ENCODE measurements at regions not wholly inside any gene's neighbourhood (a gene's known extent, or its start where the extent isn't known, plus 50 kb on each side); places are given as distances from the start of the nearest gene placed in this dataset.

GRCh38 chr1:188218289-188218688, 1389.5 kb downstream of the PLA2G4A start:
- no peak for DNase-seq (ENCODE audit: low read depth)

DNA sequence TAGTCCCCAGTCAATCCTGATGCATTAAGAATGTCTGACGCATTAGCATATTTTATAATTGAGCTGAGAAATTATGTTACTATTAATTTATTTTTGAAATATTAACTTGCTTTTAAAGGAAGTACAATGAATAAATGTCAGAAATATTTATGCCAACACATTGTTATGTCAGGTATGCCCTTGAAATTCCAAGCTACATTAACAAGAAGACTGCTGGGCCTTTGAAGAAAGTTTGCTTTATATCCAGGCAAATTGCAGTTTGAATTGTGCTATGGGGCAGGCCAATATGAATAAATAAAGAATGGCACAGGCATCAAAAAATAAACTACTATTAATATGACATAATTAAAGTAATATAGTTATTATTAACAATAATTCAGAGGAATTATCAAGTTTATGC, 1391.3 kb downstream of the PLA2G4A start:
- no peak for DNase-seq (ENCODE audit: low read depth)

- DNase-seq (ENCODE audit: low read depth): no peak
Measured at GRCh38 chr1:188224263-188224662, 1395.5 kb downstream of the PLA2G4A start.

DNA sequence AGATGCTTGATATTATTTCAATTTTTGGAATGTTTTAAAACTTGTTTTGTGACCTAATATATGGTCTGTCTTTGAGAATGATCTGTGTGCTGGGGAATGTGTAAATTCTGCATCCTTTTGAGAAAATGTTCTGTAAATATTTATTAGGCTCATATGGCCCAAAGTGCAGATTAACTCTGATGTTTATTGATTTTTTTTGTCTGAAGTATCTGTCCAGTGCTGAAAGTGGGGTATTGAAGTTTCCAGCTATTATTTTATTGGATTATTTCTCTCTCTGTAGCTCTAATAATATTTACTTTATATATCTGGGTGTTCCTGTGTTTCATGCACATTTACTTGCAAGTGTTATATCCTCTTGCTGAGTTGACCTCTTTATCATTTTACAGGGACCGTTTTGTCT, 1397.2 kb downstream of the PLA2G4A start:
- DNase-seq (ENCODE audit: low read depth): no peak

DNA sequence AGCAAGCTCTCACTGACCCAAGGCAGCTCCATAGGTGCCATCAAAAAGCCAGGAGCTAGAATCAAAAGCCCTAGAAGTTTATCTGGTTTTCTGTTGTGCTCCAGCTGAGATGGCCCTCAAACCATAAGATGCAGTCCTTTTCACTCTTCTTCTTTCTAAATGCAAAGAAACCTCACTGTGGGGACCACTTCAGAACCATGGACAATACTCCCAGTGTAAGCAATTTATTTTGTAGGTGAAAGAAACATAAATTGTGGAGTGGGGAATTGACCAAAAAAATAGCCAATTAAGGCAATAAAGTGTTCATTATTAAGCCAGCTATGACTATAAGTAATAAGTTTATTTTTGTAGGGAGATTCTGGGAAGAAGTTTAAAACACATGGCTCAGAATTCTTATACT, 1399.9 kb downstream of the PLA2G4A start:
- DNase-seq (ENCODE audit: low read depth): no peak

GRCh38 chr1:188237573-188238348, 1409.0 kb downstream of the PLA2G4A start:
- DNase-seq (ENCODE audit: low read depth): no peak

- DNase-seq (ENCODE audit: low read depth): no peak
Measured at GRCh38 chr1:188240772-188241406, 1412.1 kb downstream of the PLA2G4A start.

DNA sequence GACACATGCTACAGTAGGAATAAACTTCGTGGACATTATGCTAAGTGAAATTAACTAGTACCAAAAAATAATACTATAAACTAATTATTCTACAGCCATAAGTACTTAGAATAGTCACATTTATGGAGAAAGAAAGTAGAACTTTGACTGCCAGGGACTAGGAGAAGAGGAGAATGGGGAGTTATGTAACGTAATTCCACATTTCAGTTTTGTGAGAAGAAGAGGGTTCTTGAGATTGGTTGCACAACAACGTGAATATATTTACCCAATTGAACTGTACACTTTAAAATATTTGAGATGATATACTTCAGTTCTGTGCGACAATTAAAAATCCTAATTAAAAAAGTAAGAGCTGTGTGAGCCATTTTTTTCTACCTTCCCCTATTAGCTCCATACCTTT, 1412.9 kb downstream of the PLA2G4A start:
- no peak for DNase-seq (ENCODE audit: low read depth)

DNA sequence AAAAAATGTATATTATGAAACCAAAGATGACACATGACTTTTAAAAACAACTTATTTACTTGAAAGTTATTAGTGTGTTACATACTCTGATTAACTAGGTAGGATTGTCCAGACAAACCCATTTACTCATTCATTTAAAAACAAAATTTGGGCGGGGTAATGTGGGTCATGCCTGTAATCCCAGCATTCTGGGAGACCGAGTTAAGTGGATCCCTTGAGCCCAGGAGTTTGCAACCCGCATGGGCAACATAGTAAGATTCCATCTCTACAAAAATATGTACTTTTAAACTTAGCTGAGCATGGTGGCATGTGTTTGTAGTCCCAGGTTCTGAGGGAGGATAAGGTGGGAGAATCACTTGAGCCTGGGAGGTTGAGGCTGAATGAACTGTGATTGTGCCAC, 1414.7 kb downstream of the PLA2G4A start:
- no peak for DNase-seq (ENCODE audit: low read depth)

- DNase-seq (ENCODE audit: low read depth): no peak
Measured at GRCh38 chr1:188244681-188245080, 1415.9 kb downstream of the PLA2G4A start.

DNA sequence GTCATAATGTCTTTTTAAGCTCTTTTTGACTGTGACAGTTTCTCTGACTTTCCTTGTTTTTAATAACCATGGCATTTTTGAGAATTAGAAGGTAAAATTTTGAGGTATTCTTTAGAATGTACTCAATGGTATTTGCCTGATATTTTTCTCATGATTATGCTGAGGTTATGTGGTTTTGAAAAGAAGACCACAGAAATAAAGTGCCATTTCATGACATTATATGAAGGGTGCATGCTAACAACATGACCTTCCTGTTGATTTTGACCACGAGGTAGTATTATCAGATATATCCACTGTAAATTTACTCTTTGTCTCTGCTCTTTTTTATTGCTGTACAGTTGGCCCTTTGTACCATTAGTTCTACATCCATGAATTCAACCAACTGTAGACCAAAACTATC, 1418.5 kb downstream of the PLA2G4A start:
- DNase-seq (ENCODE audit: low read depth): no peak

DNA sequence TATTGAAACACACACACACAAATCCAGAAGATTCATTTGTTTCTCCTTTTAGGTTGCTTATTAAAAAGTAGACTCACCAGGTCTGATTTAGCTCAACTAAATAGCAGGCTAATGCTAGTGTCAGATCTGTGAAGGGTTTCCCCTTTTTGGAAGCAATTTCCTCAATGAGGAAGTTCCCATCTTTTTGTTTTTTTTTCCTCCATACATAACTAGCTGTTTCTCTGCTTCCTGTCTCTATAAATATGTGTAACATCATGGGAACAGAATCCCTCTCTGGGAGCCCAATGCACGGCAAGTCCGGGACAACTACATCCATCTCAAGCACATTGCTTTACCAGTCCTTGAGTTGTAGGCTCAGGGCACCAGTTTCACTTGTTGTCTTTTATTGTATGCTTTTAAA, 1421.1 kb downstream of the PLA2G4A start:
- no peak for DNase-seq (ENCODE audit: low read depth)

DNA sequence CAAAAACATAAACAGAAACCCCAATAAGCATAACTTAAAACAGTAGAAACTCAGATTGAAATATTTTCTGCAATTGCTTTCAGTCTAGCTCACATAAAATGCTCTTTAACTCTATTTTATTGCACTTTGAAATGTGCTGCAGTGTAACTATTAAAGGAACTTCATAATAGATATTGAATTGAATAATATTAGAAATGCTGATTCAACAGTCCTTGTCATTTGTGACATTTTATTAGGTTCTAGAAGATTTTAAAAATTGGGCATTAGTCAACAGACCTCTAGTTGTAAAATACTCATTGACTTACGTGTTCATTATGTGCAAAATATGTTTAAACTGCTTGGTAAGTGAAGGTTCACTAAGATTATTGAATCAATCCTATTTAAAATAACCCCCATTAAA, 1422.3 kb downstream of the PLA2G4A start:
- no peak for DNase-seq (ENCODE audit: low read depth)

- no peak for DNase-seq (ENCODE audit: low read depth)
Measured at GRCh38 chr1:188261849-188262248, 1433.1 kb downstream of the PLA2G4A start.

DNA sequence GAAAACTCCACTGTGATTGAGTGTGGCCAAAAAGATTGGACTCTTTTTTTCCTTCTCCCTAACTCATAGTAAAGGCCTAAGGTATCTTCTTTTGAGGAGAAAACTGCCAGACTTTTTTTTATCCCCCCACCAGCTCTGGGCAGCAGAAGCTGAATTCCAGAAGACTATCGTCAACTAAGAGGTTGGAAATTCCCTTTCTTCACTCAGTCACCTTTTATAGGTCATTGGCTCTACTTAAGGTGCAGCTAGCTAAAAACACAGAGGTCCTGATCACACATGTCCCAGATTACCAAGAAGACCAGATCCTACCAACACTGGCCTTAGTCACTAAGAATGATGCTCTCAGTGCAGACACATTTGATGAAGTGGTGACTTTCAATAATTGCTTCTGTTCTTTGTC, 1441.2 kb downstream of the PLA2G4A start:
- DNase-seq (ENCODE audit: low read depth): no peak

DNA sequence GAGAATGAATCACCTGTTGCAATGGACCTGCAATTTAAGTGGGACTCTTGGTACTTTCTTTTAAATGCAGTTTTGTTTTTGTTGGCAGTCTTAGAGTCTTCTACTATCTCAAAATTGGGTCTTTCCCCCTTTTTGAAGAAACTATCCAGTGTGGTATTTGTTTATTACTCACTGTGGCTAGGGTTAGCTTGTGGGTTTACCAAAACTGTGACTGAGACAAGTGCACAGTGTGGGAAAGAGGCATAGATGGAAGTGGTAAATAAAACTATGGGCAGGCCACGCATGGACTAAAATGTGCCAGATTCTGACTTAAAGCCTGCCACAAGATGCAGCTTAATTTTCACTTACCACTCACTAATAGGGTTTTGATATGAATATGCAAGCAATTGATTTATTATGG, 1441.7 kb downstream of the PLA2G4A start:
- DNase-seq (ENCODE audit: low read depth): no peak

DNA sequence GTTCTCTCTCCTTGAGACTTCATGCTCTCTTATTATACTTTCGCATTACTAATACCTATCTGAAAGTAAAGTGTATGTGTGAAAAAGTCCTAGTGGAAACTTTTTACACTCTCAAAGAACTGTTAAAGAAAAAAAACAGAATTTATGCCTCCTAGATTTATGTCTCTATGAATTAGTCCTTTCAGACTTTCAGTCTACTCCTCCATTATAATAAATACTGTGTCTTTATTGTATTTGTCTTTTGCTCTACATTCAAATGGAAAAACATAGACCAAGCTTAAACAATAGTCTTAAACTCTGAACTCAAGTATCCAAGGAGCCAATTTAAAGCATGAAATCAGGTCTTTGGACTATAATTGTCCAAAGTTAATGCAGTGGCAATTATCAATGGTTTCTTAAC, 1449.0 kb downstream of the PLA2G4A start:
- DNase-seq (ENCODE audit: low read depth): no peak

DNA sequence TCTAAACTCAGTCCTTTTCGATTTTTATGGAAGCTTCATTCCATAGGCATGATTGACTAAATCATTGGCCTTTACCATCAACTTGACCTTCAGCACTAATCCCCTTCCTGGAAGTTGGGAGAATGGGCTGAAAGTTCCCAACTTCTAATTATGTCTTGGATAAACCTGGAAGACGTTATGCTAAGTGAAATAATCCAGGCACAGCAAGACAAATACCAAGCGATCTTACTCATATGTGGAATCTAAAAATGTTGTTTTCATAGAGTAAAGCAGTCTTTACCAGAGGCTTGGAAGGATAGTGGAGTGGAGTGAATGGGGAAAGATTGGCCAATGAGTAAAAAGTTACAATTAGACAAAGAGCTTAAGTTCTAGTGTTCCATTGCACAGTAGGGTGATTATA, 1453.2 kb downstream of the PLA2G4A start:
- no peak for DNase-seq (ENCODE audit: low read depth)

- no peak for DNase-seq (ENCODE audit: low read depth)
Measured at GRCh38 chr1:188295157-188295556, 1466.4 kb downstream of the PLA2G4A start.

DNA sequence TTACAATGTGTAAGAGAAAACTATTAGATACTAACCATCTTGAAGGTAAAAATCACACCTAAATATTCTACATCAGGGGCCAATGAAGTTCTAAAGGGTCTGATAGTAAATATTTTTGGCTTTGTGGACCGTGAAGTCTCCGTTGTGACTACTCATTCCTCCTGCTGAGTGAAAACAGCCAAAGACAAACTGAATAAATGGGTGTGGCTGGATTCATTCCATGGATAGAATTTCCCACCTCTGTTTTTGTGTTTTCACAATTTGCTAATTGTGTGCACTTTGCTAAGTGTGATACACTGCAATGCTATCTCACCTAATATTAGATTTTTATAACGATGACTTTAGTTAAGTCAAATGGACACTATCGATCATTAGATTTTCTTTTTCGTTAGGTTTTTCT, 1474.0 kb downstream of the PLA2G4A start:
- no peak for DNase-seq (ENCODE audit: low read depth)

DNA sequence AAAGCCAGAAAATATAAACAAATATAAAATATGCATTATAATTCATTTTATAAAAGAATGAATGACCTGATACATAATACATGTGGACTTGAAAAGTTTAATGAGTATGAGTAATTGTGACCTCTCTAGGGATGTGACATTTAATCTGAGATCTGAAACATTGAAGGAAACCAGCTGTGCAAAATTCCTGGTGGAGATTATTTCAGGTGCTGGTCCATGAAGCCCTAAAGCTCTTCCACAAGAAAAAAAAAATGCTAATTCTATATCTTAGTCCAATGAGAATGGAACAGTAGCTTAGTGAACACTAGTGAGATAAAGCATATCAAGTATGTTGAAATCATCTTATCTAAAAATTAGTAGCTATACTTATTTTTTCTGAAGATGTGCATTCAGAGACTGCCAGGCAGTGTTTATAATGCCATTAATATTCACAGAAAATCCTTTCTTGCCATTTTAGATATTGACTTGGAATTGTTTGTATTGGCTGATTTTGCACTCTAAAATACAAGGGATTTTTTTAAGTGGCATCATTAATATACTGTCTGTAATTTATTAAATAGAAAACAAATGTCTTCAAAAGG, 1485.9 kb downstream of the PLA2G4A start:
- no peak for DNase-seq (ENCODE audit: low read depth)

GRCh38 chr1:188317894-188318293, 1489.1 kb downstream of the PLA2G4A start:
- no peak for DNase-seq (ENCODE audit: low read depth)

- DNase-seq (ENCODE audit: low read depth): no peak
Measured at GRCh38 chr1:188325211-188325610, 1496.5 kb downstream of the PLA2G4A start.

DNA sequence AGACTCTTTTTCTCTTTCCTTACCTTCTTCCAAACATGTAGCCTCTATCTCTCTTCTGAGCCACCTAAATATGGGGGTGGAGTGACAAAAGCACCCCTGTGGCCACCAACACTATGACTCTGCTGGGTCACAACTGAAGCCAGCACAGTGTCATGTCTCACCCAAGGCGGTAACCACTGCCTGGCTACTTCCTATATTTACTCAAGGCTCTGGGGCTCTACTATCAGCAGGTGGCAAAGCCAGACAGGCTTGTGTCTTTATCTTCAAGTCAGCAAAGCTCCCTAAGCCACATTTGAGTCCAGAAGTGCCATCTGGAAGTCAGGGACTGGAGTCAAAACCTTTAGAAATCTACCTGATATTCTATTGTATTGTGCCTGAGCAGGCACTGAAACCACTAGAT, 1515.2 kb downstream of the PLA2G4A start:
- no peak for DNase-seq (ENCODE audit: low read depth)
